Left ventricle myocardium inferior (tissue), 1 donor: ENCODE measurements at regions not wholly inside any gene's neighbourhood (a gene's known extent, or its start where the extent isn't known, plus 50 kb on each side); places are given as distances from the start of the nearest gene placed in this dataset.
A peak's percentile ranks its signal among the peaks of the same experiment; 100 is the strongest.

Source experiments
- DNase-seq: peaks from one replicate; pipeline ENCODE4 v3.0.0-alpha.2; 2020
- H3K27ac ChIP-seq: fragments of 200-600 bp; replicated peaks from 2 replicates; pipeline ENCODE4 v1.8.0; 2021
- H3K27me3 ChIP-seq: fragments of 200-600 bp; 2 replicates; pipeline ENCODE4 v1.8.0; 2021; ENCODE audit warnings: low read depth
- H3K36me3 ChIP-seq: fragments of 200-600 bp; 2 replicates; pipeline ENCODE4 v1.8.0; 2021
- H3K4me1 ChIP-seq: fragments of 200-600 bp; 2 replicates; pipeline ENCODE4 v1.8.0; 2021
- H3K4me3 ChIP-seq: fragments of 200-600 bp; 2 replicates; pipeline ENCODE4 v1.8.0; 2021; ENCODE audit warnings: mild to moderate bottlenecking, moderate library complexity
- H3K9me3 ChIP-seq: fragments of 200-600 bp; replicated peaks from 2 replicates; pipeline ENCODE4 v1.8.0; 2021
- intact Hi-C: fragments of 100-400 bp; cut with micrococcal nuclease; formaldehyde crosslinking; loops from one replicate; pipeline ENCODE4 v1.11.0; 2022
- TF ChIP-seq, protein P1 (sequence below): fragments of 200-600 bp; IDR thresholded peaks from 2 replicates; pipeline ENCODE4 v1.8.0; 2021; ENCODE audit warnings: antibody characterized with exemption, mild to moderate bottlenecking, borderline replicate concordance
- donor health status: DM: no; HTN: yes; CAD: no; lungs with severe emphysema.

DNA sequence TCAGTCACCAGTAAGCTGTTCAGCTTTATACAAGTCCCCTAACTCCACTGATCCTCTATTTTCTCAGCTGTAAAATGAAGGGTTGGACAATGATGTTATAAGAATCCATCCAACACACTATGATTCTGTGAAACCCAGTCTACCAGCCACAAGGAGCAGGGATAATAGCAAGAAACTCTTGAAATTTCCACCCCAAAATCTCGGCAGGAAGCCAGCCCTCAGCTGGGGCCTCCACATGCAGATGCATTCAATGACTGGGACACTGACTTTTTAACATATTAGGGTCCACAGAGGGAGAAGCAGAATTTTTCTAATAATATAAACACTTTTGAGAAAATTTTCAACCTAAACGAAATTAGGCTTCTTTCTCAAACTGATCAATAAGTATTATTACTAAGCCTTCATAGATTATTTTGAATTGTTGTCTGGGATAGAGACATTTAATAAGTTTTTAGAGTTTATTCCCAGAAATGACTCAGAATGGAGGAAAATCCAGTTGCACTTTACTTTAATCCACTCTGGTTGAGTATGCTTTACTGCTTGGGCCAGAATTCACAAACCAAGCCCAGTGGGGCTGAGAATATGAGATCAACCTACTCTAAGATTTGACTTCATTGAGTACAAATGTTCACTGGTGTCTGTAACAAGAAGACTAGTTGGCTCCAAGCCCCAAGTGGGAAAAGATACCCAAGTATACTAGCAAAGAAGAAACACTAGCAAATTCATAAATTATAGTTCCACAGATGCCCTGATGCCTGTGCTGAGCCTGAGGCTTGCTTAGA lies 168.6 kb downstream of the C7orf25 start:
- intact Hi-C loops = no loop called here

DNA sequence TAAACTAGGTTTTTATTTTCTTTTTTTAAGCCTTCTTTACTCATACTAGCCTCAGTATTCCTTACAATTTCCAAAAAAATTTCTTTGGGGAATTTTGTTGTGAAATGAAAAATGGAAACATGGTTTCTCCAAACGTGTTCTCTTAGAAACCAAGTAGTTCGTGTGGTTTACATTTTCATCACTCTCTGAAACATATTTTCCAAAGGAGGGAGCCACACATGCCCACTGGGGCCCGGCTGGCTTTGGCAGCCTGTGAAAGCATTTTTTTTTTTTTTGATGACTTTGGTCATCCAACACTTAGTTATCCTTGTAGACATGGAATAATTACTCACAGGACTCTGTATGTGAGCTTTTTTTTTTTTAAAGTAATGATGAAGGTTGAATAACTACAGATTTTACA lies 169.6 kb downstream of the C7orf25 start:
- no peak overlapping the region for H3K27ac ChIP-seq
- H3K4me1 ChIP-seq = peaks cover 8% of the 10 kb centered on the region
- TF ChIP-seq, protein P1, sequence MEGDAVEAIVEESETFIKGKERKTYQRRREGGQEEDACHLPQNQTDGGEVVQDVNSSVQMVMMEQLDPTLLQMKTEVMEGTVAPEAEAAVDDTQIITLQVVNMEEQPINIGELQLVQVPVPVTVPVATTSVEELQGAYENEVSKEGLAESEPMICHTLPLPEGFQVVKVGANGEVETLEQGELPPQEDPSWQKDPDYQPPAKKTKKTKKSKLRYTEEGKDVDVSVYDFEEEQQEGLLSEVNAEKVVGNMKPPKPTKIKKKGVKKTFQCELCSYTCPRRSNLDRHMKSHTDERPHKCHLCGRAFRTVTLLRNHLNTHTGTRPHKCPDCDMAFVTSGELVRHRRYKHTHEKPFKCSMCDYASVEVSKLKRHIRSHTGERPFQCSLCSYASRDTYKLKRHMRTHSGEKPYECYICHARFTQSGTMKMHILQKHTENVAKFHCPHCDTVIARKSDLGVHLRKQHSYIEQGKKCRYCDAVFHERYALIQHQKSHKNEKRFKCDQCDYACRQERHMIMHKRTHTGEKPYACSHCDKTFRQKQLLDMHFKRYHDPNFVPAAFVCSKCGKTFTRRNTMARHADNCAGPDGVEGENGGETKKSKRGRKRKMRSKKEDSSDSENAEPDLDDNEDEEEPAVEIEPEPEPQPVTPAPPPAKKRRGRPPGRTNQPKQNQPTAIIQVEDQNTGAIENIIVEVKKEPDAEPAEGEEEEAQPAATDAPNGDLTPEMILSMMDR = no peak
- no peak overlapping the region for H3K4me3 ChIP-seq
- no peaks in the 10 kb centered on the region for H3K27me3 ChIP-seq
- no peaks in the 10 kb centered on the region for H3K9me3 ChIP-seq
- intact Hi-C loops = no loop called here
- no peak for DNase-seq
- H3K36me3 ChIP-seq = no peaks in the 10 kb centered on the region

More for the DNA sequence above, 168.6 kb downstream of the C7orf25 start:
- Histone ChIP-seq H3K9me3 (no peaks in the 10 kb centered on the region), H3K36me3 (no peaks in the 10 kb centered on the region), H3K4me1 (peaks cover 8% of the 10 kb centered on the region), H3K4me3 (no peak overlapping the region), H3K27ac (peak overlapping the region; percentile 26), H3K27me3 (no peaks in the 10 kb centered on the region)
- TF ChIP-seq, protein P1 = no peak
- no peak for DNase-seq

DNA sequence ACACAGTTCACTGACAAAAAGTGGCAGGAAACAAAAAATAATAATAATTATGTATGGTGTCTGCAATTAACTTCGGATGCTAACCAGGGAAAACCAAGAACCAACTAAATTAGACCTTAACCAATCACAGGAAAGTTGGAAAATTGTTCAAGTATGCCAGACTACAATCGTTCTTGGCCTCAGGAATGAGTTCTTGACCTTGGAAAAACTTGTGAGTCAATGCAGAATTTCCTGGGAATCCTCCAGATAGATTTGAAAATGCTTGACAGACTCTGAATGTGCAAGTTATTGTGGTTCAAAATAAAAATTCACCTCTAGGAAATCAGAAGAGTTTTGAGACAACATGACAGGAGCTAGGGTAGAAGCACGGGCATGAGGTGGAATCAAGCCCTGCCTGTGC lies 171.5 kb downstream of the C7orf25 start:
- no peak overlapping the region for H3K4me3 ChIP-seq
- peaks cover 5% of the 10 kb centered on the region for H3K4me1 ChIP-seq
- H3K27me3 ChIP-seq = no peaks in the 10 kb centered on the region
- no peaks in the 10 kb centered on the region for H3K9me3 ChIP-seq
- intact Hi-C loops = no loop called here
- peak overlapping the region; percentile 62 for H3K27ac ChIP-seq
- TF ChIP-seq, protein P1 = no peak
- H3K36me3 ChIP-seq = no peaks in the 10 kb centered on the region
- no peak for DNase-seq

DNA sequence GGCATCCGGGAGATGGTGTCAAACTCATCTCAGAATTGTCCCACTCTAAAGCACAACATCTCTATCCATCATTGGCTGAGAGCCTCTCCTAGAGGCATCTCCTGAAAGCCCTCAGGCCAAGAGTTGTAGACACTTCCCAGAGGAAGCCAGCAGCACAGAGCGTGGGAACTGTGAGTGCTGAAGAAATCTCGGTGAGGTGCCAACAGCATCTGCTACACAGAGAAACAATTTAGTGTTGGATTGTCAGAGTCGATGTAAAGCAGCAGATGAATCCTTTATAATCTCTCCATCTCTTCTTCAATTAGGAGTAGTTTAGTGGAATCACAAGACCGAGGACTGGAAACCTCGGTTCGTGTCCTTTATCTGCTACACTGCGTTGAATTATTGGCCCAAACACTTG lies 172.2 kb downstream of the C7orf25 start:
- Histone ChIP-seq H3K27ac (peak overlapping the region; percentile 62), H3K36me3 (no peaks in the 10 kb centered on the region)
- DNase-seq = peak; percentile 46

DNA sequence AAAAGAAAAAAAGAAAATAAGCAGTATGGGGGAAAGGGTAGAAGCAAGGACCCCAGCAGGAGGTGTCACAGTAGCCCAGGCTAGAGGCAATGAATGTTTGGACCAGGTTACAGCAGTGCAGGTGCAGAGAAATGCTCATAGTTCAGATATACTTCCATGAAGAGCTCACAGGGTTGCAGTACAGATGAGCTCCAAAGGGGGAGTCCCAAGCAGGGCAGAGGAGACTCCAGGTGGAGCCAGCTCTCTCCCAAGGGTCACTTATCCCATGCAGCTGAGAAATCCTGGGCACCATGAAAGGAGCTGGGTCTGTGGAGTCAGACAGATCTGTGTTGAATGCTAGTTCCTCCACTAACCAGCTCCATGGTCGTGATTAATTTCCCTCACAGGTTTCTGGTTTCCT lies 174.9 kb downstream of the C7orf25 start:
- H3K36me3 ChIP-seq = no peaks in the 10 kb centered on the region
- TF ChIP-seq, protein P1 = no peak
- DNase-seq = no peak
- H3K27me3 ChIP-seq = peaks cover 6% of the 10 kb centered on the region
- H3K4me1 ChIP-seq = no peaks in the 10 kb centered on the region
- no peak overlapping the region for H3K27ac ChIP-seq
- intact Hi-C loops = no loop called here
- peaks cover 6% of the 10 kb centered on the region for H3K9me3 ChIP-seq
- H3K4me3 ChIP-seq = no peak overlapping the region

More for the DNA sequence above, 172.2 kb downstream of the C7orf25 start:
- peaks cover 6% of the 10 kb centered on the region for H3K9me3 ChIP-seq
- H3K4me1 ChIP-seq = no peaks in the 10 kb centered on the region
- TF ChIP-seq, protein P1 = no peak
- H3K4me3 ChIP-seq = no peak overlapping the region
- H3K27me3 ChIP-seq = no peaks in the 10 kb centered on the region
- intact Hi-C loops = no loop called here
